ENCODE measurements at regions not wholly inside any gene's neighbourhood (a gene's known extent, or its start where the extent isn't known, plus 50 kb on each side); places are given as distances from the start of the nearest gene placed in this dataset.

DNA sequence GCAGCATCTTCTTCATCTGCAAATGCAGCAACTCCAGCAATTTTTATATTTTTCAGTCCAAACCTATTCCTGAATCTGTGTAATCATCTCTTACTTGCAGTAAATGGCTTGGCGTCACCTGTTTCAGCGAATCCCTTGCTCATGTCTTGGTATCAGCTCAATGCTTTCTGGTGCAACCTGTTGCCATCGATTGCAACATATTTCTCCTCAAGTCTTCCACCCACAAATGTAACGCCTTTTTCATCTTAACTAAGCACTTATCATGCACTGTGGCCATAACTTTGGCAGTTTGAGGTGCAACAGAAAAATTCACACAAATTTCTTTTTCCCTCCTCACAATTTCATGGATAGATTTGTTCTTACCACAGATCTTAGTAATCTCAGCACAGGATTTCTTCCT lies 168.3 kb downstream of the HERPUD2 start:
- DNase-seq (no peak), ATAC-seq (ENCODE audit: low read depth) (no peak)
- Histone ChIP-seq H3K27me3 (ENCODE audit: control insufficient read depth, insufficient read depth, low read length) (peaks cover 14% of the 10 kb centered on the region), H3K9me1 (ENCODE audit: insufficient read depth, low read length) (no peaks in the 10 kb centered on the region), H4K8ac (ENCODE audit: low read depth in 2 of 2, low read length in 2 of 2) (no peak overlapping the region), H2BK5ac (ENCODE audit: low read depth, low read length, poor library complexity, severe bottlenecking) (no peak overlapping the region), H3K23ac (ENCODE audit: low read depth, low read length) (no peak overlapping the region), H3K18ac (ENCODE audit: low read depth, low read length) (no peak overlapping the region), H2AFZ (replicated peaks; ENCODE audit: low read length, poor library complexity) (no peak overlapping the region), H2BK120ac (ENCODE audit: low read depth, low read length) (no peak overlapping the region), H3K14ac (replicated peaks; ENCODE audit: low read depth, low read length) (no peak overlapping the region), H3K4me3 (ENCODE audit: insufficient read depth, low read depth, low read length) (no peak overlapping the region), H3K36me3 (ENCODE audit: control insufficient read depth, insufficient read depth, low read length) (no peaks in the 10 kb centered on the region), H3K27ac (ENCODE audit: insufficient read depth, low read length) (no peak overlapping the region), H2BK15ac (ENCODE audit: low read depth, low read length) (no peak overlapping the region), H3K4me2 (ENCODE audit: low read depth, low read length) (no peak overlapping the region), H3K56ac (ENCODE audit: extremely low read depth, insufficient read depth, low read length) (no peak overlapping the region), H3K9ac (ENCODE audit: low read depth, low read length) (no peak overlapping the region), H2AK9ac (replicated peaks; ENCODE audit: low read depth, low read length, poor library complexity) (no peak overlapping the region), H3K79me1 (ENCODE audit: low read depth in 1 of 2, low read length in 2 of 2) (no peaks in the 10 kb centered on the region), H4K20me1 (ENCODE audit: insufficient read depth, low read length) (no peaks in the 10 kb centered on the region), H2AK5ac (ENCODE audit: low read depth, low read length) (no peak overlapping the region), H3K4me1 (ENCODE audit: control insufficient read depth, insufficient read depth, low read length) (no peaks in the 10 kb centered on the region), H2BK20ac (ENCODE audit: low read depth, low read length) (no peak overlapping the region), H4K5ac (ENCODE audit: low read depth, low read length) (no peak overlapping the region), H3K4ac (ENCODE audit: low read depth, low read length) (no peak overlapping the region), H4K91ac (ENCODE audit: insufficient read depth, low read depth, low read length) (no peak overlapping the region), H3K9me3 (ENCODE audit: control insufficient read depth, insufficient read depth, low read length) (no peaks in the 10 kb centered on the region)
- WGBS, 2 experiments (ENCODE audit: extremely low coverage in 2 of 2, insufficient read length in 1 of 2), result 78% methylated on average over 3 of the region's 4 CpGs; no CpG with 5 or more reads in 1 of the 2 experiments
- no TSS peak for BruUV-seq (replicated peaks)
- dilution Hi-C loops (cut with HindIII; ENCODE audit: low sequenced_read_pairs, unreplicated experiment), result no loop called here
- POLR2A ChIA-PET (ENCODE audit: unreplicated experiment), result no interaction called here
- CTCF ChIA-PET, result no interaction called here
- TF ChIP-seq, protein P1, sequence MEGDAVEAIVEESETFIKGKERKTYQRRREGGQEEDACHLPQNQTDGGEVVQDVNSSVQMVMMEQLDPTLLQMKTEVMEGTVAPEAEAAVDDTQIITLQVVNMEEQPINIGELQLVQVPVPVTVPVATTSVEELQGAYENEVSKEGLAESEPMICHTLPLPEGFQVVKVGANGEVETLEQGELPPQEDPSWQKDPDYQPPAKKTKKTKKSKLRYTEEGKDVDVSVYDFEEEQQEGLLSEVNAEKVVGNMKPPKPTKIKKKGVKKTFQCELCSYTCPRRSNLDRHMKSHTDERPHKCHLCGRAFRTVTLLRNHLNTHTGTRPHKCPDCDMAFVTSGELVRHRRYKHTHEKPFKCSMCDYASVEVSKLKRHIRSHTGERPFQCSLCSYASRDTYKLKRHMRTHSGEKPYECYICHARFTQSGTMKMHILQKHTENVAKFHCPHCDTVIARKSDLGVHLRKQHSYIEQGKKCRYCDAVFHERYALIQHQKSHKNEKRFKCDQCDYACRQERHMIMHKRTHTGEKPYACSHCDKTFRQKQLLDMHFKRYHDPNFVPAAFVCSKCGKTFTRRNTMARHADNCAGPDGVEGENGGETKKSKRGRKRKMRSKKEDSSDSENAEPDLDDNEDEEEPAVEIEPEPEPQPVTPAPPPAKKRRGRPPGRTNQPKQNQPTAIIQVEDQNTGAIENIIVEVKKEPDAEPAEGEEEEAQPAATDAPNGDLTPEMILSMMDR (conservative IDR thresholded peaks at IDR 0.05; ENCODE audit: low read depth, low read length), result no peak
- TF ChIP-seq CEBPB (IDR thresholded peaks at IDR 0.05; ENCODE audit: low read depth, low read length), result 0 out of 2 replicates have a peak, but pooled peaks have one; percentile 7
- intact Hi-C loops (cut with micrococcal nuclease), result loop anchor here (1.0 kb wide), 1 partner anchor 28 kb away; no protein-coding TSS in a partner anchor
- in situ Hi-C loops (cut with MboI; ENCODE audit: low sequenced_read_pairs), result loop anchor here (25.0 kb wide), 1 partner anchor 464 kb away; no protein-coding TSS in a partner anchor

Data from IMR-90 (cell line).